Thoracic aorta (tissue), 2 donors: ENCODE measurements at regions not wholly inside any gene's neighbourhood (a gene's known extent, or its start where the extent isn't known, plus 50 kb on each side); places are given as distances from the start of the nearest gene placed in this dataset.

Experiments
- ATAC-seq: fragments of 150-250 bp; one replicate; pipeline ENCODE4 v1.8.0; 2017; ENCODE audit warnings: low read depth; ENCODE audit not compliant: insufficient number of reproducible peaks, low FRiP score
- DNase-seq: peaks from one replicate; pipeline ENCODE4 v3.0.0-alpha.2; 2020; ENCODE audit warnings: low spot score
- H3K27ac ChIP-seq, 2 donors: fragments of 200-600 bp; sonication (generic); 1 replicate in 1 of 2; 2 replicates in 1 of 2; pipeline ENCODE4 v1.5.1; 2016; ENCODE audit warnings: mild to moderate bottlenecking in 2 of 2, moderate library complexity in 2 of 2
- H3K27me3 ChIP-seq: fragments of 200-600 bp; sonication (generic); replicated peaks from 2 replicates; pipeline ENCODE4 v1.6.0; 2016; ENCODE audit warnings: mild to moderate bottlenecking; ENCODE audit not compliant: insufficient read depth
- H3K36me3 ChIP-seq: fragments of 200-600 bp; sonication (generic); one replicate; pipeline ENCODE4 v1.5.1; 2016
- H3K4me1 ChIP-seq, 2 donors: fragments of 200-600 bp; sonication (generic); 1 replicate in 1 of 2; 2 replicates in 1 of 2; pipeline versions ENCODE4 v1.5.1 to v1.6.0; 2016; ENCODE audit warnings: low read depth in 2 of 2, mild to moderate bottlenecking in 1 of 2; ENCODE audit not compliant: control insufficient read depth in 1 of 2
- H3K4me3 ChIP-seq: fragments of 200-600 bp; sonication (generic); 2 replicates; pipeline ENCODE4 v1.5.1; 2016; ENCODE audit warnings: mild to moderate bottlenecking
- H3K9me3 ChIP-seq: fragments of 200-600 bp; sonication (generic); 2 replicates; pipeline ENCODE4 v1.5.1; 2016
- TF ChIP-seq, protein P1 (sequence below): fragments of 200-600 bp; sonication (generic); IDR thresholded peaks from one replicate; pipeline ENCODE4 v1.5.1; 2019; ENCODE audit warnings: antibody characterized with exemption

- Histone ChIP-seq H3K27ac (no peak overlapping the region), H3K4me3 (no peak overlapping the region), H3K4me1 (no peaks in the 10 kb centered on the region), H3K27me3 (no peaks in the 10 kb centered on the region), H3K9me3 (no peaks in the 10 kb centered on the region), H3K36me3 (no peaks in the 10 kb centered on the region)
- TF ChIP-seq, protein P1, sequence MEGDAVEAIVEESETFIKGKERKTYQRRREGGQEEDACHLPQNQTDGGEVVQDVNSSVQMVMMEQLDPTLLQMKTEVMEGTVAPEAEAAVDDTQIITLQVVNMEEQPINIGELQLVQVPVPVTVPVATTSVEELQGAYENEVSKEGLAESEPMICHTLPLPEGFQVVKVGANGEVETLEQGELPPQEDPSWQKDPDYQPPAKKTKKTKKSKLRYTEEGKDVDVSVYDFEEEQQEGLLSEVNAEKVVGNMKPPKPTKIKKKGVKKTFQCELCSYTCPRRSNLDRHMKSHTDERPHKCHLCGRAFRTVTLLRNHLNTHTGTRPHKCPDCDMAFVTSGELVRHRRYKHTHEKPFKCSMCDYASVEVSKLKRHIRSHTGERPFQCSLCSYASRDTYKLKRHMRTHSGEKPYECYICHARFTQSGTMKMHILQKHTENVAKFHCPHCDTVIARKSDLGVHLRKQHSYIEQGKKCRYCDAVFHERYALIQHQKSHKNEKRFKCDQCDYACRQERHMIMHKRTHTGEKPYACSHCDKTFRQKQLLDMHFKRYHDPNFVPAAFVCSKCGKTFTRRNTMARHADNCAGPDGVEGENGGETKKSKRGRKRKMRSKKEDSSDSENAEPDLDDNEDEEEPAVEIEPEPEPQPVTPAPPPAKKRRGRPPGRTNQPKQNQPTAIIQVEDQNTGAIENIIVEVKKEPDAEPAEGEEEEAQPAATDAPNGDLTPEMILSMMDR = no peak
- DNase-seq (no peak), ATAC-seq (no peak)
These were observed 757.0 kb downstream of the TRAM1L1 start for GRCh38 chr4:116328261-116328860.

DNA sequence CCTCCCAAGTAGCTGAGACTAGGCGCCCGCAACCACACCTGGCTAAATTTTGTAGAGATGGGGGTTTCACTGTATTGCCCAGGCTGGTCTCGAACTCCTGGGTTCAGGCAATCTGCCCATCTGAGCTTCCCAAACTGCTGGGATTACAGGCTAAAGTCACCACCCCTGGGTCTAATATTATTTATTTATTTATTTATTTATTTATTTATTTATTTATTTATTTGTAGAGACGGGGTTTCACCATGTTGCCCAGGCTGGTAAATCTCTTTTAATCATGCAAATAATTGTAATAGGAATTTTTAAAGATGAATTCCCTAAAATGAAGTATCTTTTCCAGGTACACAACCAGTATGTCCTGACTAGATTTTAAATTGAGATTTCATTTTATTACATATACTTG lies 761.8 kb downstream of the TRAM1L1 start:
- TF ChIP-seq, protein P1 = no peak

GRCh38 chr4:116321471-116321870 lies 763.9 kb downstream of the TRAM1L1 start:
- ATAC-seq (no peak), DNase-seq (no peak)
- Histone ChIP-seq H3K4me1 (no peaks in the 10 kb centered on the region), H3K4me3 (no peak overlapping the region), H3K27ac (no peak overlapping the region), H3K9me3 (no peaks in the 10 kb centered on the region), H3K27me3 (no peaks in the 10 kb centered on the region), H3K36me3 (no peaks in the 10 kb centered on the region)
- TF ChIP-seq, protein P1 = no peak

More for the DNA sequence above, 761.8 kb downstream of the TRAM1L1 start:
- ATAC-seq (no peak), DNase-seq (no peak)
- Histone ChIP-seq H3K4me3 (no peak overlapping the region), H3K27ac (no peak overlapping the region), H3K36me3 (no peaks in the 10 kb centered on the region), H3K27me3 (no peaks in the 10 kb centered on the region), H3K4me1 (no peaks in the 10 kb centered on the region), H3K9me3 (no peaks in the 10 kb centered on the region)

GRCh38 chr4:116320859-116321258 lies 764.5 kb downstream of the TRAM1L1 start:
- DNase-seq (no peak), ATAC-seq (no peak)
- Histone ChIP-seq H3K9me3 (no peaks in the 10 kb centered on the region), H3K27me3 (no peaks in the 10 kb centered on the region), H3K27ac (no peak overlapping the region), H3K4me1 (no peaks in the 10 kb centered on the region), H3K36me3 (no peaks in the 10 kb centered on the region), H3K4me3 (no peak overlapping the region)
- TF ChIP-seq, protein P1 = no peak

DNA sequence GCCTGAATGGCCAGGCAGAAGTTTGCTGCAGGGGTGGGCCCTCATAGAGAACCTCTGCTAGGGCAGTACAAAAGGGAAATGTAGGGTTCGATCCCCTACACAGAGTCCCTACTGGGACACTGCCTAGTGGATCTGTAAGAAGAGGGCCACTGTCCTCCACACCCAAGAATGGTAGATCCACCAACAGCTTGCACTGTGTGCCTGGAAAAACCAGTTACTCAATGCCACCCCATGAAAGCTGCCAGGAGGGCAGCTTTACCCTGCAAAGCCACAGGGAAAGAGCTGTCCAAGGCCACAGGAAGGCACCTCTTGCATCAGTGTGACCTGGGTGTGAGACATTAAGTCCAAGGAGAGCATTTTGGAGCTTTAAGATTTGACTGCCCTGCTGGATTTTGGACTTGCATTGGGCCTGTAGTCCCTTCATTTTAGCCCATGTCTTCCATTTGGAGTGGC lies 781.6 kb downstream of the TRAM1L1 start:
- Histone ChIP-seq H3K4me1 (no peaks in the 10 kb centered on the region), H3K4me3 (no peak overlapping the region), H3K27ac (no peak overlapping the region), H3K27me3 (no peaks in the 10 kb centered on the region), H3K9me3 (no peaks in the 10 kb centered on the region), H3K36me3 (no peaks in the 10 kb centered on the region)
- TF ChIP-seq, protein P1 = no peak
- no peak for DNase-seq
- ATAC-seq = no peak
